ENCODE measurements at regions not wholly inside any gene's neighbourhood (a gene's known extent, or its start where the extent isn't known, plus 50 kb on each side); places are given as distances from the start of the nearest gene placed in this dataset.
"Not testable (repeated sequence)": the region's sequence is repeated elsewhere in the genome, so short reads cannot be mapped to it uniquely, and the experiment has no call there.

GRCh38 chr16:17784073-17784472, 313.3 kb upstream of the XYLT1 start:
- DNase-seq: no peak

- DNase-seq: no peak
Observed at GRCh38 chr16:17780181-17780580, 309.4 kb upstream of the XYLT1 start.

- DNase-seq: no peak
Observed at GRCh38 chr16:17777408-17777863, 306.7 kb upstream of the XYLT1 start.

GRCh38 chr16:17776888-17777287, 306.1 kb upstream of the XYLT1 start:
- no peak for DNase-seq

GRCh38 chr16:17776465-17776864, 305.7 kb upstream of the XYLT1 start:
- no peak for DNase-seq

- DNase-seq: no peak
Observed at GRCh38 chr16:17775061-17775460, 304.3 kb upstream of the XYLT1 start.

- no peak for DNase-seq
Observed at GRCh38 chr16:17773698-17774101, 302.9 kb upstream of the XYLT1 start.

GRCh38 chr16:17770104-17770503, 299.3 kb upstream of the XYLT1 start:
- no peak for DNase-seq

GRCh38 chr16:17769065-17769464, 298.3 kb upstream of the XYLT1 start:
- DNase-seq: no peak

- DNase-seq: no peak
Observed at GRCh38 chr16:17768257-17768656, 297.5 kb upstream of the XYLT1 start.

GRCh38 chr16:17766012-17766411, 295.3 kb upstream of the XYLT1 start:
- DNase-seq: no peak

- no peak for DNase-seq
Observed at GRCh38 chr16:17759451-17760390, 289.0 kb upstream of the XYLT1 start.

- no peak for DNase-seq
Observed at GRCh38 chr16:17757808-17758207, 287.0 kb upstream of the XYLT1 start.

GRCh38 chr16:17755158-17755557, 284.4 kb upstream of the XYLT1 start:
- DNase-seq: no peak

GRCh38 chr16:17753434-17753833, 282.7 kb upstream of the XYLT1 start:
- no peak for DNase-seq

- DNase-seq: no peak
Observed at GRCh38 chr16:17749706-17750105, 278.9 kb upstream of the XYLT1 start.

- DNase-seq: no peak
Observed at GRCh38 chr16:17748044-17748719, 277.4 kb upstream of the XYLT1 start.

- DNase-seq: no peak
Observed at GRCh38 chr16:17747081-17747756, 276.5 kb upstream of the XYLT1 start.

GRCh38 chr16:17744921-17745572, 274.3 kb upstream of the XYLT1 start:
- DNase-seq: no peak

- no peak for DNase-seq
Observed at GRCh38 chr16:17743578-17743977, 272.8 kb upstream of the XYLT1 start.

- no peak for DNase-seq
Observed at GRCh38 chr16:17743158-17743557, 272.4 kb upstream of the XYLT1 start.

GRCh38 chr16:17735099-17735498, 264.3 kb upstream of the XYLT1 start:
- not testable (repeated sequence) for DNase-seq

- DNase-seq: no peak
Observed at GRCh38 chr16:17729820-17730219, 259.1 kb upstream of the XYLT1 start.
